Common myeloid progenitor, CD34-positive (primary cell): ENCODE measurements at regions not wholly inside any gene's neighbourhood (a gene's known extent, or its start where the extent isn't known, plus 50 kb on each side); places are given as distances from the start of the nearest gene placed in this dataset.

Experiments used
- CTCF ChIA-PET: fragments of 350-600 bp; sonication (Branson Sonifier 250); formaldehyde crosslinking; loops from one replicate; lab custom pipeline; 2021; ENCODE audit warnings: antibody characterized with exemption; lab: Charles Lee
- POLR2A ChIA-PET: fragments of 350-600 bp; sonication (Branson Sonifier 250); formaldehyde crosslinking; loops from one replicate; lab custom pipeline; 2021; ENCODE audit warnings: antibody characterized with exemption; lab: Charles Lee
- DNase-seq, 3 donors: peaks; one replicate each; pipeline versions ENCODE4 v3.0.0 to v3.0.0-alpha.2; 2013
- H3K27ac ChIP-seq, 2 experiments: 1 replicate in 1 of 2; 2 replicates in 1 of 2; pipeline ENCODE4 v1.7.0; 2013; ENCODE audit warnings: inconsistent platforms in 2 of 2, low read length in 2 of 2, mild to moderate bottlenecking in 2 of 2, low read depth in 1 of 2, moderate library complexity in 1 of 2; ENCODE audit not compliant: severe bottlenecking in 2 of 2, insufficient read depth in 1 of 2, poor library complexity in 1 of 2
- H3K27me3 ChIP-seq, 5 experiments: replicated peaks in 2 of 5; 1 replicate in 3 of 5; 2 replicates in 2 of 5; pipeline versions ENCODE4 v1.6.1 to v1.7.0; 2013; ENCODE audit warnings: low read length in 4 of 5, mild to moderate bottlenecking in 2 of 5, moderate library complexity in 2 of 5, inconsistent platforms in 1 of 5; ENCODE audit not compliant: insufficient read depth in 5 of 5, control insufficient read depth in 4 of 5
- H3K36me3 ChIP-seq, 4 experiments: 1 replicate in 2 of 4; 2 replicates in 2 of 4; pipeline versions ENCODE4 v1.6.1 to v1.7.0; 2013; ENCODE audit warnings: low read length in 3 of 4, control low read depth in 1 of 4, mild to moderate bottlenecking in 1 of 4; ENCODE audit not compliant: control insufficient read depth in 4 of 4, insufficient read depth in 4 of 4
- H3K4me1 ChIP-seq, 4 experiments: 1 replicate in 3 of 4; 2 replicates in 1 of 4; pipeline versions ENCODE4 v1.6.1 to v1.7.1; 2013; ENCODE audit warnings: low read length in 3 of 4, mild to moderate bottlenecking in 3 of 4, control low read depth in 1 of 4, inconsistent platforms in 1 of 4, moderate library complexity in 1 of 4; ENCODE audit not compliant: control insufficient read depth in 4 of 4, insufficient read depth in 4 of 4; ENCODE audit errors: control extremely low read depth in 1 of 4
- H3K4me3 ChIP-seq, 7 experiments: 1 replicate in 4 of 7; 2 replicates in 3 of 7; pipeline versions ENCODE4 v1.5.1 to v1.7.0; 2013; ENCODE audit warnings: mild to moderate bottlenecking in 7 of 7, low read length in 6 of 7, moderate library complexity in 6 of 7, inconsistent platforms in 2 of 7, low read depth in 2 of 7, control low read depth in 1 of 7; ENCODE audit not compliant: insufficient read depth in 4 of 7, control insufficient read depth in 1 of 7; ENCODE audit errors: extremely low read depth in 1 of 7
- H3K9me3 ChIP-seq, 5 experiments: 1 replicate in 4 of 5; 2 replicates in 1 of 5; pipeline versions ENCODE4 v1.6.1 to v1.7.1; 2013; ENCODE audit warnings: low read length in 4 of 5, mild to moderate bottlenecking in 2 of 5, inconsistent platforms in 1 of 5, low read depth in 1 of 5, moderate library complexity in 1 of 5; ENCODE audit not compliant: control insufficient read depth in 4 of 5, insufficient read depth in 2 of 5; ENCODE audit errors: control extremely low read depth in 1 of 5
- WGBS: methylation state at CpG from one replicate; pipeline ENCODE4 v1.1.5; 2013; ENCODE audit not compliant: insufficient coverage; 5-methylcytosine and 5-hydroxymethylcytosine counted together

- Histone ChIP-seq H3K9me3 (no peaks in the 10 kb centered on the region), H3K4me3 (no peak overlapping the region), H3K27ac (no peak overlapping the region), H3K27me3 (no peaks in the 10 kb centered on the region), H3K36me3 (no peaks in the 10 kb centered on the region), H3K4me1 (no peaks in the 10 kb centered on the region)
- DNase-seq, result no peak
- ChIA-PET CTCF (no interaction called here), POLR2A (no interaction called here)
- no CpG with 5 or more reads among the region's 3 CpGs for WGBS
These were observed 269.5 kb upstream of the HSF2 start for GRCh38 chr6:122130026-122130348.

DNA sequence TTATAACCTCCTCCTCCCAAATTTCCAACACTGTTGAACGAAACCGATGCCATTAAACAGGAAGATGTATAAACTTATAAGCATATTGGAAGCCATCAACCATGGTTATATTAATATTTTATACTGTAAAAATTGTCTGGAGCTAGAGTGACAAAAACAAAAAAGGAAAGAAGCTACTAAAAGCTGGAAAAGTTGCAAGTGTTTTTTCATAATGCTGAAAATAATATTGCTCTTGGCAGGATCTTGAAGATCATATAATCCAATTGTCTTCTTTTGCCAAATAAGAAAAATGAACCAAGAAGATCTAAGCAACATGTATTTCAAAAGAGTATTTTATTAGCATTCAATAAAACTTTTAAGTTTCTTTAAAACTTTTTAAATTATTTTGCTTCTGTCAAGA is 268.9 kb upstream of the HSF2 start:
- no peaks in the 10 kb centered on the region for H3K27me3 ChIP-seq
- no peak overlapping the region for H3K27ac ChIP-seq
- no peaks in the 10 kb centered on the region for H3K36me3 ChIP-seq
- H3K4me3 ChIP-seq, result no peak overlapping the region
- no CpG with 5 or more reads among the region's 2 CpGs for WGBS
- no peaks in the 10 kb centered on the region for H3K9me3 ChIP-seq
- no peaks in the 10 kb centered on the region for H3K4me1 ChIP-seq
- ChIA-PET POLR2A (no interaction called here), CTCF (no interaction called here)
- no peak for DNase-seq

GRCh38 chr6:122136386-122136785 is 263.1 kb upstream of the HSF2 start:
- Histone ChIP-seq H3K36me3 (no peaks in the 10 kb centered on the region), H3K4me1 (no peaks in the 10 kb centered on the region), H3K9me3 (no peaks in the 10 kb centered on the region), H3K27ac (no peak overlapping the region), H3K4me3 (no peak overlapping the region), H3K27me3 (no peaks in the 10 kb centered on the region)
- ChIA-PET POLR2A (no interaction called here), CTCF (no interaction called here)
- WGBS, result no CpG with 5 or more reads among the region's 1 CpG
- DNase-seq, result no peak

- Histone ChIP-seq H3K27me3 (no peaks in the 10 kb centered on the region), H3K27ac (no peak overlapping the region), H3K4me3 (no peak overlapping the region), H3K36me3 (no peaks in the 10 kb centered on the region), H3K9me3 (no peaks in the 10 kb centered on the region), H3K4me1 (no peaks in the 10 kb centered on the region)
- DNase-seq, result no peak
- POLR2A ChIA-PET, result no interaction called here
- CTCF ChIA-PET, result no interaction called here
These were observed 259.4 kb upstream of the HSF2 start for GRCh38 chr6:122140031-122140430.

GRCh38 chr6:122141246-122141645 is 258.2 kb upstream of the HSF2 start:
- Histone ChIP-seq H3K4me1 (no peaks in the 10 kb centered on the region), H3K4me3 (no peak overlapping the region), H3K27me3 (no peaks in the 10 kb centered on the region), H3K27ac (no peak overlapping the region), H3K9me3 (no peaks in the 10 kb centered on the region), H3K36me3 (no peaks in the 10 kb centered on the region)
- ChIA-PET POLR2A (no interaction called here), CTCF (no interaction called here)
- no CpG with 5 or more reads among the region's 2 CpGs for WGBS
- no peak for DNase-seq

GRCh38 chr6:122143813-122144601 is 255.4 kb upstream of the HSF2 start:
- no peak overlapping the region for H3K27ac ChIP-seq
- POLR2A ChIA-PET, result no interaction called here
- no peak for DNase-seq
- no peaks in the 10 kb centered on the region for H3K27me3 ChIP-seq
- WGBS, result no CpG with 5 or more reads among the region's 3 CpGs
- H3K36me3 ChIP-seq, result no peaks in the 10 kb centered on the region
- H3K9me3 ChIP-seq, result no peaks in the 10 kb centered on the region
- no peaks in the 10 kb centered on the region for H3K4me1 ChIP-seq
- CTCF ChIA-PET, result interaction anchor here (1.5 kb wide), 1 partner anchor 16 kb away, joined by 4 read pairs; no protein-coding TSS in a partner anchor
- H3K4me3 ChIP-seq, result no peak overlapping the region

DNA sequence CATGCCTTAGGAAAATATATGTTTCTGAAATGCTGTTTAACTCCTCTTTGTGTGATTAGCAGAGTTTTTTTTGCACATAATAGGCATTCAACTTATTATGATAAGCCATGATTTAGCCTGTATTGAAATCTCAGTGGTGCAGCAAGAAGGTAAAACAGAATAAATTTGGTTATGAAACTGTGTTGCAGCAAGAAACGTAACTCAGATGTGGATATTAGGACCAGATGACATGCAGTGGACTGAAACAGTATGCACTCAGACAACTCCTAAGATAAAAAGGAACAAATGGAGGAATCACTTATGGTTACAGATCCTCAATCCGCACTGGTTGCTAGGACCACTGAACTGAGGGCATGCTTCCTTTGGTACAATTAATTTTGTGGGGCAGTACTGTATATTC is 254.2 kb upstream of the HSF2 start:
- WGBS, result 67% methylated on average over 1 of the region's 2 CpGs
- no peak overlapping the region for H3K27ac ChIP-seq
- POLR2A ChIA-PET, result no interaction called here
- no peak overlapping the region for H3K4me3 ChIP-seq
- no peak for DNase-seq
- no peaks in the 10 kb centered on the region for H3K27me3 ChIP-seq
- no peaks in the 10 kb centered on the region for H3K4me1 ChIP-seq
- no peaks in the 10 kb centered on the region for H3K36me3 ChIP-seq
- CTCF ChIA-PET, result no interaction called here
- no peaks in the 10 kb centered on the region for H3K9me3 ChIP-seq
